ENCODE measurements at regions not wholly inside any gene's neighbourhood (a gene's known extent, or its start where the extent isn't known, plus 50 kb on each side); places are given as distances from the start of the nearest gene placed in this dataset.

- no peak for TF ChIP-seq POLR2A (IDR thresholded peaks at IDR 0.05)
- TF ChIP-seq, protein P1, sequence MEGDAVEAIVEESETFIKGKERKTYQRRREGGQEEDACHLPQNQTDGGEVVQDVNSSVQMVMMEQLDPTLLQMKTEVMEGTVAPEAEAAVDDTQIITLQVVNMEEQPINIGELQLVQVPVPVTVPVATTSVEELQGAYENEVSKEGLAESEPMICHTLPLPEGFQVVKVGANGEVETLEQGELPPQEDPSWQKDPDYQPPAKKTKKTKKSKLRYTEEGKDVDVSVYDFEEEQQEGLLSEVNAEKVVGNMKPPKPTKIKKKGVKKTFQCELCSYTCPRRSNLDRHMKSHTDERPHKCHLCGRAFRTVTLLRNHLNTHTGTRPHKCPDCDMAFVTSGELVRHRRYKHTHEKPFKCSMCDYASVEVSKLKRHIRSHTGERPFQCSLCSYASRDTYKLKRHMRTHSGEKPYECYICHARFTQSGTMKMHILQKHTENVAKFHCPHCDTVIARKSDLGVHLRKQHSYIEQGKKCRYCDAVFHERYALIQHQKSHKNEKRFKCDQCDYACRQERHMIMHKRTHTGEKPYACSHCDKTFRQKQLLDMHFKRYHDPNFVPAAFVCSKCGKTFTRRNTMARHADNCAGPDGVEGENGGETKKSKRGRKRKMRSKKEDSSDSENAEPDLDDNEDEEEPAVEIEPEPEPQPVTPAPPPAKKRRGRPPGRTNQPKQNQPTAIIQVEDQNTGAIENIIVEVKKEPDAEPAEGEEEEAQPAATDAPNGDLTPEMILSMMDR (IDR thresholded peaks at IDR 0.05), result no peak
Measured at GRCh38 chr12:29901585-29901984, 117.8 kb upstream of the TMTC1 start.

Measured in testis (tissue), 2 donors.